ENCODE measurements at regions not wholly inside any gene's neighbourhood (a gene's known extent, or its start where the extent isn't known, plus 50 kb on each side); places are given as distances from the start of the nearest gene placed in this dataset.

DNA sequence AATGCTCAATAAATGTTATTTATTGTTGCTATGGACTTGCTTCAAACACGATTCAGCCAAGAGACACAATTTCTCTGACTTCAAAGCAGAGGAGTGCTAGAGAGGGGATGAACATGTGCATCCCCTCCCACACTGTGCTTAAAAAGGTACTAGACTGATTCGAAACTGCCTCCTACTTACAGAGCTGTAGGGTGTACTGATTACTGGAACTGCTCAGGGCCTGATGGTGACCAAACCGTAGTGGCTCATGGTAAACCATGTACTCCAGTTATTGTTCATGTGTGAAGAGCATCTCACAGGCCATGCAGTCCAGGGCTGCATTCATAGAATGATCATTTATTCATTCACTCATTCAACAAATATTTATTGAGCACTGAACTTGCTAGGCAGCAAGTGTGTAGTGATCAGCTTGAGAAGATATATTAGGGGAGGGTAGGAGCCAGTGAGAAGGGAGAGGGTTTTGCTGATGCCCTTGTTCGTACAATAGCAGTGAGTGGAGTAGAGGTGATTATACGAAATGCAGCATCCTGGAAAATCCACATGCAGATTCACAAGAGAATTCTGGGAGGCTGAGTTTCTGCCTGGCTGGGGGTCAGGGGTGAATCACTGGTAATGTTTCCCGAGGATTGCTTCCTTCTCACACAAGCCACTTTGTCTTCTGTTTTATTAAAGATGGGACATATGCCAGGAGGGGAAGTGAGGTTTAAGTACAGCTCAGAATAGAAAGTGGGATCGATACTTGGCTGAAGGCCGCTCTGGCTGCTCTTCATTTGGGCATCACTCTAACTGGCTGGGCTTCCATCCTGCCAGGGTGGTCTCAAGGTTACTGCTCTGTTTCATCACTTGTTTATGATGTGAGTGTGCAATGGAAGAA lies 245.4 kb downstream of the RAD51AP2 start:
- TF ChIP-seq, protein P1, sequence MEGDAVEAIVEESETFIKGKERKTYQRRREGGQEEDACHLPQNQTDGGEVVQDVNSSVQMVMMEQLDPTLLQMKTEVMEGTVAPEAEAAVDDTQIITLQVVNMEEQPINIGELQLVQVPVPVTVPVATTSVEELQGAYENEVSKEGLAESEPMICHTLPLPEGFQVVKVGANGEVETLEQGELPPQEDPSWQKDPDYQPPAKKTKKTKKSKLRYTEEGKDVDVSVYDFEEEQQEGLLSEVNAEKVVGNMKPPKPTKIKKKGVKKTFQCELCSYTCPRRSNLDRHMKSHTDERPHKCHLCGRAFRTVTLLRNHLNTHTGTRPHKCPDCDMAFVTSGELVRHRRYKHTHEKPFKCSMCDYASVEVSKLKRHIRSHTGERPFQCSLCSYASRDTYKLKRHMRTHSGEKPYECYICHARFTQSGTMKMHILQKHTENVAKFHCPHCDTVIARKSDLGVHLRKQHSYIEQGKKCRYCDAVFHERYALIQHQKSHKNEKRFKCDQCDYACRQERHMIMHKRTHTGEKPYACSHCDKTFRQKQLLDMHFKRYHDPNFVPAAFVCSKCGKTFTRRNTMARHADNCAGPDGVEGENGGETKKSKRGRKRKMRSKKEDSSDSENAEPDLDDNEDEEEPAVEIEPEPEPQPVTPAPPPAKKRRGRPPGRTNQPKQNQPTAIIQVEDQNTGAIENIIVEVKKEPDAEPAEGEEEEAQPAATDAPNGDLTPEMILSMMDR (tag by site-specific recombination; IDR thresholded peaks at IDR 0.05), result no peak
- TF ChIP-seq HOXD13 (CRISPR knock-in tag; IDR thresholded peaks at IDR 0.05; ENCODE audit: borderline replicate concordance) (no peak), ZNF138 (tag by site-specific recombination; IDR thresholded peaks at IDR 0.05; ENCODE audit: borderline replicate concordance) (no peak), ZNF350 (tag by site-specific recombination; IDR thresholded peaks at IDR 0.05) (no peak), ZNF140 (tag by site-specific recombination; IDR thresholded peaks at IDR 0.05) (no peak), ZNF664 (tag by site-specific recombination; IDR thresholded peaks at IDR 0.05) (no peak), REPIN1 (tag by site-specific recombination; IDR thresholded peaks at IDR 0.05; ENCODE audit: low read depth) (no peak), ZNF677 (tag by site-specific recombination; IDR thresholded peaks at IDR 0.05) (no peak), ZNF24 (tag by site-specific recombination; IDR thresholded peaks at IDR 0.05) (no peak)
- TF ChIP-seq, protein P2, sequence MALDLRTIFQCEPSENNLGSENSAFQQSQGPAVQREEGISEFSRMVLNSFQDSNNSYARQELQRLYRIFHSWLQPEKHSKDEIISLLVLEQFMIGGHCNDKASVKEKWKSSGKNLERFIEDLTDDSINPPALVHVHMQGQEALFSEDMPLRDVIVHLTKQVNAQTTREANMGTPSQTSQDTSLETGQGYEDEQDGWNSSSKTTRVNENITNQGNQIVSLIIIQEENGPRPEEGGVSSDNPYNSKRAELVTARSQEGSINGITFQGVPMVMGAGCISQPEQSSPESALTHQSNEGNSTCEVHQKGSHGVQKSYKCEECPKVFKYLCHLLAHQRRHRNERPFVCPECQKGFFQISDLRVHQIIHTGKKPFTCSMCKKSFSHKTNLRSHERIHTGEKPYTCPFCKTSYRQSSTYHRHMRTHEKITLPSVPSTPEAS (tag by site-specific recombination; IDR thresholded peaks at IDR 0.05), result no peak
